NCI-H345 (cell line): ENCODE measurements at regions not wholly inside any gene's neighbourhood (a gene's known extent, or its start where the extent isn't known, plus 50 kb on each side); places are given as distances from the start of the nearest gene placed in this dataset.

Source experiments
- DNase-seq: peaks from one replicate; lab custom pipeline; 2025; lab: John Stamatoyannopoulos, UW

GRCh38 chr1:221104596-221104995 is 225.4 kb downstream of the HLX start:
- DNase-seq, result no peak

- no peak for DNase-seq
Measured at GRCh38 chr1:221105578-221105977, 226.3 kb downstream of the HLX start.

GRCh38 chr1:221106616-221107015 is 227.4 kb downstream of the HLX start:
- no peak for DNase-seq

GRCh38 chr1:221109930-221110329 is 230.7 kb downstream of the HLX start:
- DNase-seq, result no peak

- no peak for DNase-seq
Measured at GRCh38 chr1:221117133-221117532, 237.9 kb downstream of the HLX start.

GRCh38 chr1:221117548-221117951 is 238.3 kb downstream of the HLX start:
- DNase-seq, result no peak

GRCh38 chr1:221118176-221118937 is 239.1 kb downstream of the HLX start:
- no peak for DNase-seq

GRCh38 chr1:221118938-221119320 is 239.7 kb downstream of the HLX start:
- no peak for DNase-seq

- no peak for DNase-seq
Measured at GRCh38 chr1:221122501-221122900, 243.3 kb downstream of the HLX start.

GRCh38 chr1:221125976-221126375 is 246.7 kb downstream of the HLX start:
- no peak for DNase-seq

GRCh38 chr1:221137666-221138065 is 258.4 kb downstream of the HLX start:
- no peak for DNase-seq

GRCh38 chr1:221138516-221138915 is 259.3 kb downstream of the HLX start:
- DNase-seq, result no peak

GRCh38 chr1:221139991-221140390 is 260.7 kb downstream of the HLX start:
- no peak for DNase-seq

- DNase-seq, result no peak
Measured at GRCh38 chr1:221141096-221141495, 261.9 kb downstream of the HLX start.

GRCh38 chr1:221141606-221142285 is 262.5 kb downstream of the HLX start:
- DNase-seq, result no peak

- no peak for DNase-seq
Measured at GRCh38 chr1:221148660-221149059, 269.4 kb downstream of the HLX start.

GRCh38 chr1:221149111-221149510 is 269.9 kb downstream of the HLX start:
- no peak for DNase-seq

- DNase-seq, result no peak
Measured at GRCh38 chr1:221149555-221150075, 270.4 kb downstream of the HLX start.

- no peak for DNase-seq
Measured at GRCh38 chr1:221150996-221151395, 271.8 kb downstream of the HLX start.

- DNase-seq, result no peak
Measured at GRCh38 chr1:221154932-221155331, 275.7 kb downstream of the HLX start.

GRCh38 chr1:221157026-221157761 is 278.0 kb downstream of the HLX start:
- no peak for DNase-seq

- peak; percentile 59 for DNase-seq
Measured at GRCh38 chr1:221159608-221160007, 280.4 kb downstream of the HLX start.

- DNase-seq, result no peak
Measured at GRCh38 chr1:221161571-221162041, 282.4 kb downstream of the HLX start.
